K562 (cell line): ENCODE measurements at regions not wholly inside any gene's neighbourhood (a gene's known extent, or its start where the extent isn't known, plus 50 kb on each side); places are given as distances from the start of the nearest gene placed in this dataset.

ENCODE experiments used
- ATAC-seq: fragments of 200-7000 bp; cut with Tn5 transposase; 3 replicates; pipeline ENCODE4 v1.9.1; 2020; ENCODE audit warnings: moderate library complexity
- BruUV-seq: library from RNA; stranded (reverse); fragments of 400-500 nt; replicated peaks from 2 replicates; lab custom pipeline; 2021; lab: Mats Ljungman, UMichigan
- CTCF ChIA-PET: fragments of 300-600 bp; formaldehyde crosslinking; extraction: SDS; loops from one replicate; lab custom pipeline; 2021; ENCODE audit warnings: low intra/inter-chr PET ratio; lab: Yijun Ruan, JAX
- POLR2A ChIA-PET: fragments of 300-600, 350-650 bp; sonication (Branson Sonifier 250); formaldehyde crosslinking; extraction: SDS; loops from one replicate; lab custom pipeline; 2021; ENCODE audit warnings: antibody characterized with exemption, inconsistent platforms; lab: Yijun Ruan, JAX
- DNase-seq, 4 experiments: peaks; one replicate each; pipeline versions ENCODE4 v3.0.0 to v3.0.0-alpha.2; 2011 to 2018; ENCODE audit warnings: low spot score in 3 of 4, mixed read lengths in 3 of 4; ENCODE audit errors: extremely low read depth in 1 of 4
- FAIRE-seq: peaks from 2 replicates; lab custom pipeline; 2011; peaks lifted over from hg19 to GRCh38; lab: Jason Lieb, UNC
- H2AFZ ChIP-seq: 2 replicates; pipeline ENCODE4 v1.6.0; 2011; ENCODE audit warnings: low read depth, low read length, control low read depth, inconsistent platforms
- H3K27ac ChIP-seq: fragments of 200-600 bp; 3 replicates; pipeline ENCODE4 v1.8.0; 2011; ENCODE audit warnings: low read depth, mild to moderate bottlenecking, control low read depth, inconsistent platforms, low read length, moderate library complexity, mixed read lengths; ENCODE audit errors: extremely low read depth
- H3K27me3 ChIP-seq, 2 experiments: fragments of 300-600 bp in 1 of 2; 2 replicates in 1 of 2; 3 replicates in 1 of 2; pipeline versions ENCODE4 v1.6.0 to v1.8.0; 2011; ENCODE audit warnings: inconsistent platforms in 2 of 2, low read length in 2 of 2, mild to moderate bottlenecking in 1 of 2, mixed read lengths in 1 of 2, moderate library complexity in 1 of 2; ENCODE audit not compliant: control insufficient read depth in 2 of 2, insufficient read depth in 2 of 2
- H3K36me3 ChIP-seq: fragments of 300-600 bp; 3 replicates; pipeline ENCODE4 v1.8.0; 2011; ENCODE audit warnings: mild to moderate bottlenecking, low read length, inconsistent platforms; ENCODE audit not compliant: control insufficient read depth, insufficient read depth
- H3K4me1 ChIP-seq, 2 experiments: fragments of 200-600 bp in 1 of 2; replicated peaks in 1 of 2; 2 replicates in 1 of 2; 3 replicates in 1 of 2; pipeline versions ENCODE4 v1.5.1 to v1.8.0; 2011; ENCODE audit warnings: inconsistent platforms in 2 of 2, low read length in 2 of 2, mild to moderate bottlenecking in 1 of 2, mixed read lengths in 1 of 2, moderate library complexity in 1 of 2; ENCODE audit not compliant: control insufficient read depth in 2 of 2, insufficient read depth in 2 of 2
- H3K4me2 ChIP-seq: 2 replicates; pipeline ENCODE4 v1.6.1; 2011; ENCODE audit warnings: low read length, control low read depth, inconsistent platforms, mixed read lengths; ENCODE audit not compliant: insufficient read depth
- H3K4me3 ChIP-seq: fragments of 200-600 bp; sonication (generic), shearing (Covaris generic); 2 replicates; pipeline ENCODE4 v1.5.1; 2016; ENCODE audit warnings: control low read depth, inconsistent platforms
- H3K79me2 ChIP-seq: fragments of 200-600 bp; 3 replicates; pipeline ENCODE4 v1.8.0; 2011; ENCODE audit warnings: low read length, inconsistent platforms; ENCODE audit not compliant: control insufficient read depth, insufficient read depth
- H3K9ac ChIP-seq, 2 experiments: 2 replicates each; pipeline versions ENCODE4 v1.6.0 to v1.6.1; 2011; ENCODE audit warnings: low read depth in 2 of 2, low read length in 2 of 2, control low read depth in 1 of 2, inconsistent platforms in 1 of 2, mild to moderate bottlenecking in 1 of 2, mixed read lengths in 1 of 2; ENCODE audit not compliant: insufficient read depth in 1 of 2
- H3K9me1 ChIP-seq: one replicate; pipeline ENCODE4 v1.6.0; 2011; ENCODE audit warnings: inconsistent platforms, mild to moderate bottlenecking, low read length, moderate library complexity; ENCODE audit not compliant: control insufficient read depth, insufficient read depth
- H3K9me3 ChIP-seq: replicated peaks from 2 replicates; pipeline ENCODE4 v1.5.1; 2011; ENCODE audit warnings: low read depth, low read length, inconsistent platforms; ENCODE audit not compliant: control insufficient read depth, insufficient read depth
- H4K20me1 ChIP-seq: replicated peaks from 2 replicates; pipeline ENCODE4 v1.6.1; 2011; ENCODE audit warnings: low read length, inconsistent platforms, mixed read lengths; ENCODE audit not compliant: control insufficient read depth, insufficient read depth
- BACH1 ChIP-seq: fragments of 200-800 bp; sonication (Bioruptor generic); IDR thresholded peaks from 2 replicates; pipeline ENCODE4 v1.6.1; 2016; ENCODE audit warnings: missing genetic modification characterization, missing compliant biosample characterization
- E2F1 ChIP-seq: sonication (generic); formaldehyde crosslinking; IDR thresholded peaks from 2 replicates; pipeline ENCODE4 v1.8.1; 2023; ENCODE audit warnings: mild to moderate bottlenecking, missing genetic modification reagents, moderate library complexity
- MLX ChIP-seq, 2 experiments: fragments of 450-650 bp in 1 of 2; sonication (generic) in 1 of 2; formaldehyde crosslinking; conservative IDR thresholded peaks; 2 replicates each; pipeline versions ENCODE4 v1.4.0 to v1.8.1; 2020 to 2022; ENCODE audit warnings: mild to moderate bottlenecking in 1 of 2, missing genetic modification reagents in 1 of 2
- NR2C1 ChIP-seq, 2 experiments: fragments of 450-650 bp; IDR thresholded peaks; 2 replicates each; pipeline ENCODE4 v1.6.1; 2017; ENCODE audit warnings: mild to moderate bottlenecking in 2 of 2, antibody characterized with exemption in 1 of 2, inconsistent platforms in 1 of 2, missing compliant biosample characterization in 1 of 2, missing genetic modification characterization in 1 of 2
- POLR3G ChIP-seq: IDR thresholded peaks from 2 replicates; pipeline ENCODE4 v1.6.1; 2011; ENCODE audit not compliant: insufficient read length, insufficient replicate concordance; ENCODE audit errors: extremely low read depth
- TAF7 ChIP-seq: fragments of 450-650 bp; IDR thresholded peaks from 2 replicates; pipeline ENCODE4 v1.6.1; 2016; ENCODE audit warnings: missing genetic modification characterization, missing compliant biosample characterization
- VEZF1 ChIP-seq: fragments of 200-800 bp; sonication (Bioruptor generic); IDR thresholded peaks from 2 replicates; pipeline ENCODE4 v1.6.1; 2017; ENCODE audit warnings: missing genetic modification characterization, missing compliant biosample characterization
- ZBTB2 ChIP-seq: fragments of 450-650 bp; IDR thresholded peaks from 2 replicates; pipeline ENCODE4 v1.6.1; 2016; ENCODE audit warnings: antibody characterized with exemption
- ZZZ3 ChIP-seq: fragments of 450-650 bp; IDR thresholded peaks from 2 replicates; pipeline ENCODE4 v1.6.1; 2016; ENCODE audit warnings: antibody characterized with exemption, mild to moderate bottlenecking, moderate library complexity
- WGBS: fragments of 100-300 bp; shearing (Covaris generic); methylation state at CpG from one replicate; pipeline ENCODE4 v1.1.6; 2016; ENCODE audit warnings: low coverage, mixed read lengths; ENCODE audit not compliant: insufficient coverage; ENCODE audit errors: missing lambda C conversion rate; 5-methylcytosine and 5-hydroxymethylcytosine counted together
- in situ Hi-C: fragments of 300-500 bp; cut with MboI; formaldehyde crosslinking; loops from 4 replicates; pipeline ENCODE4 v1.15.0; 2018; ENCODE audit warnings: inconsistent platforms, mixed read lengths
- intact Hi-C: fragments of 100-400 bp; cut with micrococcal nuclease; formaldehyde crosslinking; loops from 2 replicates; pipeline ENCODE4 v1.14.2; 2022

GRCh38 chr5:67305913-67306710 is 109.5 kb upstream of the CD180 start:
- ATAC-seq (no peak), FAIRE-seq (no peak), DNase-seq (no peak)
- no peaks in the 10 kb centered on the region for H3K27me3 ChIP-seq
- no peak overlapping the region for H3K4me2 ChIP-seq
- H3K79me2 ChIP-seq, result no peaks in the 10 kb centered on the region
- 0% methylated on average over 9 of the region's 9 CpGs for WGBS
- intact Hi-C loops (no loop called here), in situ Hi-C loops (no loop called here)
- no peak for TF ChIP-seq NR2C1 (IDR thresholded peaks at IDR 0.05)
- TF ChIP-seq NR2C1 (tag; IDR thresholded peaks at IDR 0.05), result no peak
- TF ChIP-seq BACH1 (tag), result no peak
- no peak for TF ChIP-seq POLR3G
- TF ChIP-seq TAF7 (tag), result no peak
- no peak for TF ChIP-seq MLX (CRISPR knock-in tag; conservative IDR thresholded peaks at IDR 0.05)
- TF ChIP-seq VEZF1 (CRISPR knock-in tag), result no peak
- TF ChIP-seq E2F1 (CRISPR knock-in tag), result no peak
- no peak for TF ChIP-seq ZBTB2
- no peak for TF ChIP-seq ZZZ3
- H3K9ac ChIP-seq, result no peak overlapping the region
- H3K9me3 ChIP-seq, result no peaks in the 10 kb centered on the region
- no peaks in the 10 kb centered on the region for H3K36me3 ChIP-seq
- no peak overlapping the region for H3K27ac ChIP-seq
- no peak overlapping the region for H2AFZ ChIP-seq
- no peak overlapping the region for H3K4me3 ChIP-seq
- no peaks in the 10 kb centered on the region for H3K4me1 ChIP-seq
- no peaks in the 10 kb centered on the region for H3K9me1 ChIP-seq
- BruUV-seq, result no TSS peak
- ChIA-PET POLR2A (no interaction called here), CTCF (no interaction called here)
- no peaks in the 10 kb centered on the region for H4K20me1 ChIP-seq
